ENCODE measurements at regions not wholly inside any gene's neighbourhood (a gene's known extent, or its start where the extent isn't known, plus 50 kb on each side); places are given as distances from the start of the nearest gene placed in this dataset.

GRCh38 chr18:55903911-55904310 lies 315.9 kb upstream of the TCF4 start:
- no peak for TF ChIP-seq POLR2A (IDR thresholded peaks at IDR 0.05)
- no peak for TF ChIP-seq CTCF (IDR thresholded peaks at IDR 0.05 in 4 of 5, conservative IDR thresholded peaks at IDR 0.05 in 1 of 5)

Data from gastrocnemius medialis (tissue), 4 donors.